NCI-H526 (cell line): ENCODE measurements at regions not wholly inside any gene's neighbourhood (a gene's known extent, or its start where the extent isn't known, plus 50 kb on each side); places are given as distances from the start of the nearest gene placed in this dataset.
"Not testable (repeated sequence)": the region's sequence is repeated elsewhere in the genome, so short reads cannot be mapped to it uniquely, and the experiment has no call there.

Source experiments
- DNase-seq, 2 experiments: peaks; one replicate each; lab custom pipeline; 2025; lab: John Stamatoyannopoulos, UW

DNA sequence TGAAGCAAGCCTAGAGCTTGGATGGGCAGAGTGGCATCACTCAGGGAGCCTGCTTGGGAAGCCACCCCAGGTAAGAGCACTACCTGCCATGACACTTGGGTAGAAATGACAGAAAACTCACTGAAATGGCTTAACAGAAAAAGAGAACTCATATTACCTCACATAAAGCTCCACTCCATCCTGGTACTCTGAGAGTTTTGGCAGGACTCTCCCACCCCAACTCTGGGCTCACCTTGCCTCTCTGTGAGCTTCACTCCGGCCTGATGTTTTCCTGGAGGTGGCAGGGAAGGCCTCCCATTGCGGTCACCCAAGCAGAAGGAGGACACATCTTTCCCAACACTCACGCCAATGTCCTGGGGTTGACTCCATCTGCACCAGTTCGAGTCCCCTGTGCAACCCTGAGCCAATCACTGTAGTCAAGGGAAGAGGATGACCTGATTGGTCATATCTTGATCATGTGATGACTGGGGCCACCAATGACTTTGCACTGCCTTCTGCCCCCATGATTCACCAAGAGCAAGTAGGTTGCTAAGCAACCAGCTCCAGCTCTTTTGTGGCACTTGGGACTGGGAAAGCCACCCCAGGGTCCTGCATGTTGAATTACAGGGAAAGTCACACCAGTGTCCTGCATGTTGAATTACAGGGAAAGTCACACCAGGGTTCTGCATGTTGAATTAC, 446.1 kb upstream of the SULF2 start:
- no peak for DNase-seq

DNA sequence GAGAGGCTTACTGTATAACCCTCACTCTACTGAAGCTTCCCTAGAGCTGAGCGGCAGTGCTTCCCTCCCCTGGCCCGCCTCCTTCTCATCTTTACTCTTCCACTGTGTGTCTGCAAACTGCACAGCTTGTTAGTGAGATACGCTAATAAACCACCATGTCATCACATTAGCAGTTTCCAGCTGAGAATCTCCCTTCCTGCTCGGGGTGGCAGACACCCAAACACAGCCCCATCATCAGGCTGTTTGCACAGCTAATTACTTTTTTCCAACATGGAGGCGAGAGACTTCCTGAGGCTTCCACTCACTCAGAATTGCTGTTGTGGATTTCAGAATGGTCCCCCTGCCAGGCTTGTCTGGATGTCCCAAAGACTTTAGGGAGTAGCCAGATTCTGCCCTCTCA, 444.9 kb upstream of the SULF2 start:
- DNase-seq, result no peak

DNA sequence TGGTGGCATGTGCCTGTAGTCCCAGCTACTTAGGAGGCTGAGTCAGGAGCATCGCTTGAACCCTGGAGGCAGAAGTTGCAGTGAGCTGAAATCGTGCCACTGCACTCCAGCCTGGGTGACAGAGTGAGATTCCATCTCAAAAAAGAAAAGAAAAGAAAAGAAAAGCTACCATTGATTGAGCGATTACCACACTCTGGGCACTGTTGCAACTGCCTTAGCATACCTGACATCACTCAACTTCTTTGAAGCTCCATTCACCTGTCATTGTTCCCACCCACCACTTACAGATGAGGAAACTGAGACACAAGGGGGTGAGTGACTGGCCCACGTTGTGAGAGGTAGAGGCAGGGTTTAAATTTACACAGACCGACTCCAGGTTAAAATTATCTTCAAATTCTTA, 442.1 kb upstream of the SULF2 start:
- DNase-seq, result no peak

DNA sequence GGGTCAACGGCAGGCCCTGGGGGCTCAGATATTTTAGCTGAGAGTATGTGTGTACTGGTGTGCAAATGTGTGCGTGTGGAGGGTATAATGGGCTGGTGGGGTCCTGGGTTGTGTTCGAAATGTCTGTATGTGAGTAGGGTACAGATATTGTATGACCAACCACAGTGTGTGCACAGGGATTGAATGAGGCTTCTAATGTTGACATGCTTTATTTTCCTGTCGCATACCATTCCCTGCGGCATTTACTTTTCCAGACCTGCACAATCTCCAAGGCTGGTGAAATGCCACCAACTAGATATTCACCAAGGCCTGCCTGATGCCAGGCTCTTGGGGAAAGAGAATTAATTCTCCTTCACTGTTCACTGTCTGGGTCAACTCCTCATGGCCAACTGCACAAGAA, 441.4 kb upstream of the SULF2 start:
- DNase-seq, result no peak

DNA sequence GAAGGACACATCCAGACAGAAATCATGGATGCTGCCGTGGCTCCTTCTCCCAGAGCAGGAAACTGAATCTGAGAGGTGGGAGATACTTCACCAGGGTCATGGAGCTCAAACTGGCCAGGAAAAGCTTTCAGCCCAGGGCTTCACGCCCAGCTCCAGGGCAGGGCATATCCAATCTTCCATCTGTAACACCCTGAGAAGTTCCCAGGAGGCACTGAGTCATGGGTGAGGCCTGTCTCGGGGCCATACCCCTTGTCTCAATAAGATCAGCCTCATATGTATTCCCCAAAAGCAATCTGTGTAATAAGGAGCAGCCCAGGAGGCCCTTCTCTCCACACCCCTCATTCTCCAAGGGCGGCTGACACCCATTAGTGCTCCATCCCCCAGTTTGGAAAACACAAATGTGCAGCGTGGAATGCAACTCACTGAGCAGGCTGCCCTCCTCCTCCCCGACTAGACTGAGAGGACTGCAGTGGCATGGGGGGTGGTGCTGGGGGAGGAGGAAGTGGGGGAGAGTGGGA, 439.3 kb upstream of the SULF2 start:
- DNase-seq, result no peak

DNA sequence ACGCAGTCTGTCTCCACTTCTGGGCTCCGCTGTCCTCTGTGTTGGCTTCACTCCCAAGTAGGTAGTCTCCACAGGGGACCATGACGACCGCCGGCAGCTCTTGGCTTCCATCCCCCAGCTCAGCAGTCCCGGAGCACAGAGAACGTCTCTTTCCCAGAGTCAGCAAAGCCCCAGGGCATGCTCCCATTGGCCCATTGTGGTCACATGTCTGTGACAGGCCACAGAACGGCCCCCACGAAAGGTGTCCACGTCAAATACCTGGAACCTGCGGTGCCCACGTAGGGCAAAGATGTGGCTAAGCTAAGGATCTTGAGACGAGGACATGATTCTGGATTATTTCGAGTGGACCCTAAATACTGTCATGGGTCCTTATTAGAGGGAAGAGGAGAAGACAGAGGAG, 438.4 kb upstream of the SULF2 start:
- no peak for DNase-seq

DNA sequence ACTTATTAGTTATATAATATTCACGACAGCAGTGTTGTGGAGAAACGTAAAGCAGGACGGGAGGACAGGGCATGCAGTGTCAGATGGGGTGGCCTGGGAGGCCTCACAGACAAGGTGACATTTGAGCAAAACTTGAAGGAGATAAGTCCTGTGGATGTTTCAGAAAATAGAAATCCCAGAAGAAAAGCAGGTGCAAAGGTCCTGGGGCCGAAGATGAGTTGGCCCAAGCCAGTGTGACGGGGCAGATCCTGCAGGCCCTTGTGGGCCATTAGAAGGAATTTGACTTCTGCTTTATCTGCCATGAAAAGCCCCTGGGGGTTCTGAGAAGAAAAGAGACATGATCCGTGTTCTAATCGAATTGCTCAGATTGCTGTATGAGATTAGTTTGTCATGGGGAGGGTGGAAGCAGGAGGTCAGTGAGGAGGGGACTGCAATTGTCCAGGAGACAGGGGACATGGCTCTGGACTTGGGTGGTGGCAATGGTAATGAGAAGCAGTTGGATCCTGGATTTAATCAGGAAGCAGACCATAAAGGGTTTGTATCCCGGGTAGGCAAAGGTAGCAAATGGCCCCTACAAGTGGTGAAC, 437.4 kb upstream of the SULF2 start:
- no peak for DNase-seq

DNA sequence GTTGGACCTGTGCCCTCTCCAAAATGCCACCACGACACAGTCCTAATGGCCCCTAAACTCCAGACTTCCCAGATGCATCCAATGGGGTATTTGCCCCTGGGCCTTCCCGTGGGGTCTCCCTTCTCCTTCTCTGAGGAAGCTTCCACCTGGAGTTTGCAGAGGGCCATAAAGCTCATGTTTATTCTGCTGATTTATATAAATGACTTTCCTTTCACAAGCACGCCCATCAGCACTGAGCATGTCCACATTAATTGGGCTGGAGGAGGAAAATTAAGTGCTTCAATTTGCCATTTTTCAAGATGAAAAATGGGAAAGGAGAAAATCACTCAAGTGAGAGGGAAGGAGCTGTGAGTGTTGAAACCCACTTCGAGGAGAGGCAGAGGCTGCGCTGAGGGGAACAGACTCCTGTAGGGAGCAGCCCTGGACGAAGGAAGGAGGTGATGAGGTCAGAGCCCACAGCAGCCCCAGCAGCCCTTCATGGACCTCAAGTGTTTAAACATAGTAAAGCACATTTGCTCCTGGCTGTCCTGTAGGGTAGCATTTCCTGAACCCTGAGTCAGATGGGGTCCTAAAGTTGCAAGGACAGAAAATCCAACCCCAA, 434.9 kb upstream of the SULF2 start:
- no peak for DNase-seq

DNA sequence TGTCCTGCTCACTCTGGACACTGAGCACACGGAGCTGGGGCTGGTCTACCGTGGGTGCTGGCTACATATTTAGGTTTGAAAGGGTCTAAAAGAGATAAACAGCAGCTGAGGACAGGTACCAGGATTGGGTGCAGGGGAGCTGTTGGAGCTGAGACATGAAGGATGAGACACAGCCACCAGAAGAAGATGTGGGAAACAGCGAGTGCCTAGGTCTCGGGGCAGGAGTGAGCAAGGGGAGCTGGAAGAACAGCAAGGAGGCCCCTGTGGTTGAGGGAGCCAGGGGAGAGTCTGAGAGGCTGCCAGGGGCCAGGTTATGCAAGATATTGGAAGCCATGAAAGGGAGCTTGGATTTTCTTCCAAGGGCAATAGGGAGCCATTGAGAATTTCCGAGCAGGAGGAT, 434.0 kb upstream of the SULF2 start:
- DNase-seq, result no peak

DNA sequence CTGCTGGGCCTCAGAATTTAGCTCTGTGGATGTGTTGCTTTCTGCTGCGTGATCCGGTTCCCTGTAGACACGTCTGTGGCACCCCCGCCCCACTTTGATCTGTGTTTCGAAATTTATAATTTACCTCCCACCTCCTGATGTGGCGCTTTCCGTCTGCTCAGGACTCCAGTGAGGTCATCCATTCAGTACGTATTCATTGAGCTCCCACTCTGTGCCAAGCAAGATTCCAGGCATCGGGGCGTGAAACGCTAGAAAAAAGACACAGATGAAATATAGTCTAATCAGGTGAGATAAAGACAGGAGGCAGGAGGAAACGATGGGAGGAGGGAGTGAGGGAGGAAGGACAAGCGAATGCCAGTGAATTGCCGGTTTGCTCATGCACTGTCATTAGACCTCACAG, 431.9 kb upstream of the SULF2 start:
- DNase-seq, result no peak

DNA sequence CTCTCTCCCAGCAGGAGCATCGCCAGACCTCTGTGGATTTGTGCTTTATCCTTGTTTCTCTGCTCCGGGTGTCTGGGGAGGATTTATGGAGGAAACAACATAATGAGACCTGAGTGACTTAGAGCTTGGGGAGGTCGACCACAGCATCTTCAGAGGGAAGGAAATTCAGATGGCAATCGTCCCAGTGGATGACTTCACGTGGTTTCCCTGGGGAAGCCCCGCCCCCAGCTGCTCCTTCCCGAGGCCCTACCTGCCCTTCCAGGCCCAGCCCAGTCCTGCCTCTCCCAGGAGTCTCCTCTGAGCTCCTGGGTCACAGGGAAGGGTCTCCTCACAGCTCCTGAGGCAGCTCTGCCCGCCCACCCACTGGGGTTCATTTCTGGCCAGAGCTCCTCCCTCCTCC, 430.3 kb upstream of the SULF2 start:
- no peak for DNase-seq

DNA sequence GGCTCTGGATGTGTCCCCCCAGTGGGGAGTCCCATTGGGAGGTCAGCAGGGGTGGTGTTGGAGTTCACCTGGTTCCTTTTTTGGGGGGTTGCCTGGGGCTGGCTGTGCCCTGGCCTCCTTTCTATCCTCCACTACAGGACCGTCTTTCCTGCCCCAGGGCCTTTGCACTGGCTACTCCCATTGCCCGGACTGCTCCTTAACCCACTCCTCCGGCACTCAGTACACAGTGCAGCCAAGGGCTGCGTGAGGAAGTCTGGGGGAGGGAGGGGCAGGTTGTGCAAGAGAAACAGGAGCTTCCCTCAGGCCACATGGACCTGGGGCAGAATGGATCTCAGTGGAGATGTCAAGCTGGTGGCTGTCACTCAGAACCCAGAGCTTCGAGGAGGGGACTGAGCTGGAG, 429.3 kb upstream of the SULF2 start:
- DNase-seq, result no peak

DNA sequence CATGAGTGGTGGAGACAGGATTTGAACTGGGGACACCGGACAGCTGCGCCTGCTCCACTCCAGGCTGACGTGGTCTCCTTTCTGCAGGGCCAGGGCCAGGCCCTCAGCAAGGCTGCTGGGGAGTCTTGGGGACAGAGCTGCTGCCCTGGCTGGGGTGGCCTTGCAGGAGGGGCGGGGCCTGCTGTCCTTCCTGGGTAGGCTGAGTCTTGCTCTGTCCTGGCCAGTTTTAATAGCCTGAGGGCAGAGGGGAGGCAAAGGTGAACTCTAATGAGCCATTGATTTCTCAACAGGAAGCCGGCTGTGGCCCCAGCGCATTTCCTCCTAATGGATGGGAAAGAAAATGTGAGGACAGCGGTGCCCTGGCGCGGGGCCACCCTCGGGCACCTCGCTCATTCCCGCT, 428.4 kb upstream of the SULF2 start:
- DNase-seq, result not testable (repeated sequence)

DNA sequence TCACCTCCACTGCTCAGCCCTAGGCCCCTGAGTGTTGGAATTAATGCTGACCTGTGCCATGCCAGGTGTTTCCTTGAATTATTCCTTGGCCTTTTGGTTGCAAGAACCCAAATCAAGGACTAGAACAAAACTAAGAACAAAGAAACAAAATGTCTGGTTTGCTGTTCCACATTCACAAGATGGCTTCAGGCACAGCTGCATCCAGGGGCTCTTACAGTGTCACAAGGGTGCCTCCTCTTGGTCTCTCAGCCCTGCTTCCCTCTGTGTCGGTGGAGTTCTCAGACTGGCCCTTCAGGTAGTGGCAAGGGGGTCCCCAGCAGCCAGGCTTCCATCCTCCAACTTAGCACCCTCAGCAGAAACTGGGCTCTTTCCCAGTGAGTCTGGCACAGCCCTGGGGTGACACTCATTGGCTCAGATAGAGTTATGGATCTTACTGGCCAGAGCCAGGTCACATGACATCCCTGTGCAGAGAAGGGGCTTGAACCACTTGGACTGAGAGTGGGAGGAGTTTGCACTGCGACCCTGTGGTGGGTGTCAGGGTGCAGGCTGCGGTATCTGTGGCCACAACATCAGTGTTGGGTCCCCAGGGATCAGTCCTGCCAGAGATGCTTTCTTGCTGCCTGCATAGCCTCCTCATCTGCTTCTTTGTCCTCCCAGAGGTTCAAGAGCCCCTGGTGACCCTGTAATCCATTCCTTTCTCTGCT, 427.7 kb upstream of the SULF2 start:
- no peak for DNase-seq

DNA sequence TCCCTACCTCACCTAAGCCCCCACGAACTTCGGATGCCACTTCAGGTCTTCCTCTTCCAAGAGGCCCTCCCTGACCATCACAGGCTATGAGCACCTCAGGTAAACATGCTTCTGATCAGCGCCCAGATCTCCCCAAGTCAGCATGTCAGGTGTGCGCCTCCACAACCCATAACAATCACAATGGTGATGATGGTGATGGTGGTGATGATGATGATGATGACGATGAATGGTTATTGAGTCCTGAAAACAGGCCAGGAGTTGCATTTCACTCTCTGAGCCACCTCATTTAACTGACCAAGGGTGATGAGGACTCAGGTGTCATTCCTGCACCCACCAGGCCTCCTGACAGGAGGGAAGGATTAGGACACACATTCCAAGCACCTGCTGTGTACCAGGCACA, 426.6 kb upstream of the SULF2 start:
- DNase-seq, result no peak

DNA sequence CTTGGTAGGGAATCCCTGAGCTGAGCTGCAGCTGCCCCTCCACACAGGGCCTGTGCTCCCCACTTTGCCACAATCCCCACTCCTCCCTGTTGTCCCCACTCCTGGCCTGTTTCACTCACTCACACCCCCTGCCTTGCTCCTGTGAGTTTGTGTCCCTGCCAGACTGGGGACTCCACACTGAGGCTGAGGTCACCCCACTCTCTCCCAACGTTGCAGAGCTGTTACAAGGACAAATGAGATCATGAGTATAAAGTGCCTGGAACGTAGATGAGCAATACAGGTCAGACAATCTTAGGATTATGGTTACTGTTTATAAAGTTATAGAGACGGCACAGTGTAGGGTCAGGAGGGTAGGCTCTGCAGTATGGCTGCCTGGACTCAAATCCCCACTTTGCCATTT, 426.0 kb upstream of the SULF2 start:
- no peak for DNase-seq

DNA sequence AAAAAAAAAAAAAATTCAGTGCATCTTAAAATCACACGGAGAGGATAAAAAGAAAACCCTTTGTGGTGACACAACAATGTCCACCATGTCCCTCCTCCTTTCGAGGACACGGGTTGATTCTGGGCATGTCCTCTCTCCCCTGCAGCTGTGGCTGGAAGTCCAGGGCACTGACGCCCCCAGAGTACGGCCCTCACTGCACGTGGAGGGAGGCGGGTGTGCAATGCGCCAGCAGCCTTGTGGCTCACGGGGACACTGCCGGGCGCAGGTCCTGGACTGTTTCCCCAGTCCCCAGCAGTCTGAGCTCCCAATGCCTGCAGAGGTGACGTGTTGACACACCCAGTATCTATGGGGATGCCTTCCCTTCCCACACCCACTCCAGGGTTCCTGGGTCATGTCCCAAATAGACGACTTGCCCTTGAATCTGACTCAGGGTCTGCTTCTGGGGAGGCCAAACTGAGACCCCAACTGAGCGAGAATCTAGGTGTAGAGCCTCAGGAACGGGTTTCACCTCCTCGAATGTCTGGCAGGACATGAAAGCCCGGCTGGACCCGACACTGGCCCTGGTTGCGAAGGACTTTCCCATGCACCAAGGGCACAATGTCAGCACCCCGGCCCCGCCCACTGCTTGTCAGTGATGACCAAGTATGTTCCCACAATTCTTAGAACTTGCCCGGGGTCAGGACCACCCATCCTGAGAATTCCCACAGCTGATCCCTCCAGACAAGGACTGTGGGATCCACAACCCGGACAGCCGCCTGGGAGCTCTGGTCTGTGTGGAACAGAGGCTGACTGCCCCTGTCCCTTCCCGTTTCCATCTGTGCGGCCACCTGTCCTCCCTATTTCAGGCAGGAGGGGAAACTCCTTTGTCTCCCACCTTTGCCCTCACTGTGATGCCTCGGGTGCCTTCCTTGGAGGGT, 425.1 kb upstream of the SULF2 start:
- no peak for DNase-seq

DNA sequence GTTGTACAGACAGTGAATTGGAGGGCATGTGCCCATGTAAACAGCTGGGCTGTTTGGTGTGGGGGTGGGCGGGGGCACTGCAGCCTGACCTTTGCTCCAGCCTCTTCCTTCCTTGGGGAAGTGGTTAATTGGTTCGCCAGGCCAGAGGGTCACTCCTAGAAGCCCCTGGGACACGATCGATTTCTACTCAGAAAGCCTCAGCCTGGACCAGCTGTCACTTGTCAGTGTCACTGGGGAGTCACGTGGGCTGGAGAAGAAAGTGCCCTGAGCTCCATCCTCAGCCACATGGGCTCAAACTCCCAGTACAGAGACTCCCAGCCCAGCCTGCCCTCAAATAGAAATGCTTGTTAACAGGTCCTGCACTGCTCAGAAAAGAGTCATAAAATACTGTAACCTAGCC, 423.8 kb upstream of the SULF2 start:
- DNase-seq, result no peak

DNA sequence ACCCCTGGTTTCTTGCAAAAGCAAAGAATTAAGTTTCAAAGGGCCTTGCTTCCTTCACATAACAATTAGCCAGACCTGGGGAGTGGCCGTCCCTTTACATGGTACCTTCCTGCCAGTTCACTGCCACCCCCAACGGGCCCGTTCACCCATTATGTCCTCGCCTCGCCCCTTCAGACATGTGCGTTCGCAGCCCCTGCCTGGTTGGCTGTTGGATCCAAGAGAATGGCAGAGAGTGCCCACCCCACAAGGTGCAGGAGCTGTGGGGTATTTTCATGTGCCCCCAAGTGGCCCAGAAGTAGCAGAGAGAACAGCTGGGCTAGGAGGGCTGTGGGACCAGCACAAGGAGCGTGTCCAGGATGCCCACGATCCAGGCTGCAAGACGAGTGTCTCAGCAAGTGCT, 422.9 kb upstream of the SULF2 start:
- no peak for DNase-seq

DNA sequence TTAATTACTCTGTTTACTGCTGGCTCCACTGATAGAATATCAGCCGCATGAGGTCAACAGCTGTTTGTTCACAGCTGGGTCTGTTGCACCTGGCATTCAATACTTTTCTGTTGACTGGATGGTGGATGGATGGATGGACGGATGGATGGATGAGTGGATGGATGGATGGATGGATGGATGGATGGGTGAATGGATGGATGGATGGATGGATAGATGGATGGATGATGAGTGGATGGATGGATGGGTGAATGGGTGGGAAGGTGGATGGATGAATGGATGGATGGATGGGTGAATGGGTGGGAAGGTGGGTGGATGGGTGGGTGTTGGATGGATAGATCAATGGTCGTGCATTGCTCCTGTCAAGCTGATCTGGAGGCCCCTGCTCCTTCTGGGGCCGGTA, 422.2 kb upstream of the SULF2 start:
- DNase-seq, result no peak

DNA sequence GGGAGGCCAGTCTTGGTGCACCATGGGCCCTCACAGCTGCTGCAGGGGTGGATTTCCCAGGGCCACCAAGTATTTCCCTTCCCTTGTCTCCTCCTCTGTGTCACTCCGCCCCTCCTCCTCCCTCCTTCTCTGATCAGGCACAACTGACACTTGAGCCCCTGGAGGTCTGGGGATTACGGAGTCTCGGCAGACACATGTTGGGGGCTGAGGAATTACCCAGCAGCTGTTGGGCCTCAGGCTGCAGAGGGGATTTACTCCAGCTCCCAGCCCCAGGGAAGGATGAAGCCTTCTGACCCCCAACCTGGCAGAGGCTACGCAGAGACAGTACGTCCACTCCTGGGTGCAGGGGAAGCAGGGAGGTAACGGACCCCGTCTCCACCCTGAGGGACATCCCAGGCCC, 420.5 kb upstream of the SULF2 start:
- no peak for DNase-seq

DNA sequence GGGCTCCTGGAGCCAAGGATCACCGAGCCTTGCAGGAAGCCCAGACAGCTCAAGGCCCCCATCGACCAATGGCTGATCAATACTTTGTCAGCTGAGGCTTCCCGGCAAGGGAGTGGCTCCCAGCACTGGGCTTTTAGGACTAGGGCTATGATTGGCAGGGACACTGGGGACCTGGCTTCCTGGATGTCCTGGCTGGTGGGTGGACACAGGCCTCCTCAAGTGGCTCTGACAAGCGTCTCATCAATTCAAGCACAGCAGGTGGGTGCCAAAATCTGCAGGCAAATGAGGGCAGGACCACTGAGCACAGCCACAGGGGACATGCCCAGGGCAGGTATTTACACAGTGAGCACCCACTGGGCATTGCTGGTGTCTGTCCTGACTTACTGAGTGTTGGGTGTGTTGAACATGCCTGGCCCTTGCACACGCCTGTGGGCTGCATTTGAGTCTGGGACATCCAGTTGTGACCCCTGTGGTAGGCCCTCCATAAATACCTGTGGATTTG, 420.1 kb upstream of the SULF2 start:
- DNase-seq, result no peak
